HepG2 (cell line): ENCODE measurements at regions not wholly inside any gene's neighbourhood (a gene's known extent, or its start where the extent isn't known, plus 50 kb on each side); places are given as distances from the start of the nearest gene placed in this dataset.

ENCODE experiments used
- ATAC-seq: fragments of 200-7000 bp; cut with Tn5 transposase; 3 replicates; pipeline ENCODE4 v1.9.1; 2020; ENCODE audit warnings: mild to moderate bottlenecking, moderate library complexity
- BruUV-seq: library from RNA; stranded (reverse); fragments of 400-500 nt; replicated peaks from 2 replicates; lab custom pipeline; 2021; lab: Mats Ljungman, UMichigan
- CTCF ChIA-PET: fragments of 300-600 bp; formaldehyde crosslinking; extraction: SDS; loops from one replicate; lab custom pipeline; 2021; ENCODE audit warnings: low total read pairs, inconsistent platforms, low intra/inter-chr PET ratio; lab: Yijun Ruan, JAX
- POLR2A ChIA-PET: fragments of 350-600 bp; sonication (Branson Sonifier 250); formaldehyde crosslinking; loops from one replicate; lab custom pipeline; 2020; ENCODE audit warnings: antibody characterized with exemption, inconsistent platforms; lab: Yijun Ruan, JAX
- DNase-seq: peaks from one replicate; pipeline ENCODE4 v3.0.0-alpha.2; 2015; ENCODE audit warnings: low spot score
- FAIRE-seq: peaks from 3 replicates; lab custom pipeline; 2011; peaks lifted over from hg19 to GRCh38; lab: Jason Lieb, UNC
- H2AFZ ChIP-seq: one replicate; pipeline ENCODE4 v1.6.1; 2011; ENCODE audit warnings: low read length, inconsistent platforms
- H3K27ac ChIP-seq: fragments of 300-600 bp; 3 replicates; pipeline ENCODE4 v1.8.0; 2011; ENCODE audit warnings: mixed run types, mild to moderate bottlenecking, mixed read lengths, low read length, inconsistent platforms; ENCODE audit not compliant: insufficient read depth; ENCODE audit errors: extremely low read length
- H3K27me3 ChIP-seq, 2 experiments: fragments of 200-600 bp in 1 of 2; 2 replicates in 1 of 2; 3 replicates in 1 of 2; pipeline versions ENCODE4 v1.6.0 to v1.8.0; 2011; ENCODE audit warnings: low read length in 2 of 2, mild to moderate bottlenecking in 2 of 2, moderate library complexity in 2 of 2, inconsistent platforms in 1 of 2; ENCODE audit not compliant: insufficient read depth in 2 of 2, control insufficient read depth in 1 of 2
- H3K36me3 ChIP-seq, 2 experiments: fragments of 200-600 bp in 1 of 2; replicated peaks in 1 of 2; 2 replicates in 1 of 2; 3 replicates in 1 of 2; pipeline versions ENCODE4 v1.5.1 to v1.8.0; 2011; ENCODE audit warnings: low read length in 2 of 2, inconsistent platforms in 1 of 2; ENCODE audit not compliant: insufficient read depth in 2 of 2, control insufficient read depth in 1 of 2
- H3K4me1 ChIP-seq: 2 replicates; pipeline ENCODE4 v1.5.1; 2012; ENCODE audit warnings: low read length, inconsistent platforms; ENCODE audit not compliant: insufficient read depth
- H3K4me2 ChIP-seq: 2 replicates; pipeline ENCODE4 v1.6.0; 2011; ENCODE audit warnings: low read depth, low read length, inconsistent platforms
- H3K4me3 ChIP-seq, 3 experiments: fragments of 200-600 bp in 1 of 3; sonication (generic), shearing (Covaris generic) in 1 of 3; replicated peaks in 1 of 3; 2 replicates each; pipeline ENCODE4 v1.5.1; 2011 to 2016; ENCODE audit warnings: low read length in 3 of 3, inconsistent platforms in 2 of 3, low read depth in 2 of 3, mild to moderate bottlenecking in 2 of 3, control low read depth in 1 of 3, mixed read lengths in 1 of 3; ENCODE audit not compliant: insufficient read depth in 1 of 3
- H3K79me2 ChIP-seq: one replicate; pipeline ENCODE4 v1.6.1; 2011; ENCODE audit warnings: low read length, inconsistent platforms; ENCODE audit not compliant: insufficient read depth
- H3K9ac ChIP-seq: 2 replicates; pipeline ENCODE4 v1.6.0; 2011; ENCODE audit warnings: mild to moderate bottlenecking, low read depth, low read length, inconsistent platforms; ENCODE audit not compliant: insufficient read depth
- H3K9me3 ChIP-seq: 2 replicates; pipeline ENCODE4 v1.5.1; 2012; ENCODE audit warnings: mild to moderate bottlenecking, low read length
- H4K20me1 ChIP-seq: 2 replicates; pipeline ENCODE4 v1.6.0; 2011; ENCODE audit warnings: inconsistent platforms, mild to moderate bottlenecking, low read length, moderate library complexity; ENCODE audit not compliant: insufficient read depth
- LRRFIP1 ChIP-seq: sonication (generic); formaldehyde crosslinking; conservative IDR thresholded peaks from 2 replicates; pipeline ENCODE4 v1.4.0; 2020; ENCODE audit warnings: missing genetic modification reagents
- RNF219 ChIP-seq: sonication (generic); formaldehyde crosslinking; IDR thresholded peaks from 2 replicates; pipeline ENCODE4 v1.5.0; 2020; ENCODE audit warnings: mild to moderate bottlenecking, missing genetic modification reagents
- ZNF407 ChIP-seq: sonication (generic); formaldehyde crosslinking; IDR thresholded peaks from one replicate; pipeline ENCODE4 v1.5.1; 2020; ENCODE audit warnings: mild to moderate bottlenecking, missing genetic modification reagents; ENCODE audit errors: not compliant biosample characterization
- ZNF772 ChIP-seq: sonication (generic); formaldehyde crosslinking; IDR thresholded peaks from 2 replicates; pipeline ENCODE4 v1.5.0; 2020; ENCODE audit warnings: mild to moderate bottlenecking, missing genetic modification reagents
- ZNF780A ChIP-seq: sonication (generic); formaldehyde crosslinking; IDR thresholded peaks from 2 replicates; pipeline ENCODE4 v1.8.0; 2022; ENCODE audit warnings: mild to moderate bottlenecking, missing genetic modification reagents, moderate library complexity
- WGBS: methylation state at CpG from one replicate; pipeline ENCODE4 v1.1.6; 2017; ENCODE audit warnings: low lambda C conversion rate; 5-methylcytosine and 5-hydroxymethylcytosine counted together
- in situ Hi-C: cut with HindIII; loops from 2 replicates; pipeline ENCODE4 v1.10.0; 2017; ENCODE audit warnings: low pct_unique_long_range_greater_than_20kb; ENCODE audit not compliant: extremely low pct_ligation_motif_present
- intact Hi-C: fragments of 100-400 bp; cut with micrococcal nuclease; formaldehyde crosslinking; loops from one replicate; pipeline ENCODE4 v1.10.0; 2022; ENCODE audit not compliant: unreplicated experiment
- TF ChIP-seq, protein P1 (sequence below): fragments of 450-650 bp; IDR thresholded peaks from 2 replicates; pipeline ENCODE4 v1.6.1; 2016

DNA sequence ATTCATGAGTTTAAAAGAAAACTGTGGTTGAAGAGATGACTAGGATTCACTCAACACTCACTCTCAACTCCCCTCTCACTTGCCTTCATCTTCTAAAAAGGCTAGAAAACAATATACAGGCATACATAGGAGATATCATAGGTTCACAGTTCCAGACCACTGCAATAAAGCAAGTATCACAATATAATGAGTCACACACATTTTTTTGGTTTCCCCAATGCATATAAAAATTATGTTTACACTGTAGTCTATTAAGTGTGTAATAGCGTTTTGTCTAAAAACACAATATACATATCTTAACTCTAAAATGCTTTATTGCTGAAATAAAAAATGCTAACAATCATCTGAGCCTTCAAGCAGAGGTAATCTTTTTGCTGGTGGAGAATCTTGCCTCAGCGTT is 104.9 kb upstream of the PDE1C start (continued):
- no peak for TF ChIP-seq RNF219 (CRISPR knock-in tag)

DNA sequence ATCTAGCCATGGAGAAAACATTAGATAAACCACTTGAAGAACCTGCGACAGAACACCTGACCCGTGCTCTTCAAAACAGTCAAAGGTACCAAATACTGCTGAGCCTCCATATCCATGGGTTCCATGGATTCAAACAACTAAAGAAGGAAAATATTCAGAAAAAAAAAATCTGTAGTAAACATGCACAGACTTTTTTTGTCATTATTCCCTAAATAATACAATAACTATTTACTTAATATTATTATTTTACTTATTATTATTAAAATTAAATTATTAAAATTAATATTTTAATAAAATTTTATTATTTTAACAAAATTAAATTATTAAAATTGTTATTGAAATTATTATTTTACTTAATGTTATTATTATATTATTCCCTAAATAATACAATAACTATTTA is 101.0 kb upstream of the PDE1C start:
- FAIRE-seq (no peak), DNase-seq (no peak), ATAC-seq (no peak)
- Histone ChIP-seq H3K27ac (no peak overlapping the region), H3K27me3 (no peaks in the 10 kb centered on the region; a peak in 1 of 5 replicates), H4K20me1 (no peaks in the 10 kb centered on the region), H3K9ac (no peak overlapping the region), H3K36me3 (no peaks in the 10 kb centered on the region), H3K4me1 (no peaks in the 10 kb centered on the region), H3K4me3 (no peak overlapping the region), H2AFZ (no peak overlapping the region), H3K79me2 (no peaks in the 10 kb centered on the region), H3K9me3 (no peaks in the 10 kb centered on the region), H3K4me2 (no peak overlapping the region)
- no TSS peak for BruUV-seq
- in situ Hi-C loops: no loop called here
- CTCF ChIA-PET: no interaction called here
- POLR2A ChIA-PET: no interaction called here
- WGBS: 53% methylated on average over 2 of the region's 2 CpGs
- intact Hi-C loops: no loop called here
- TF ChIP-seq, protein P1, sequence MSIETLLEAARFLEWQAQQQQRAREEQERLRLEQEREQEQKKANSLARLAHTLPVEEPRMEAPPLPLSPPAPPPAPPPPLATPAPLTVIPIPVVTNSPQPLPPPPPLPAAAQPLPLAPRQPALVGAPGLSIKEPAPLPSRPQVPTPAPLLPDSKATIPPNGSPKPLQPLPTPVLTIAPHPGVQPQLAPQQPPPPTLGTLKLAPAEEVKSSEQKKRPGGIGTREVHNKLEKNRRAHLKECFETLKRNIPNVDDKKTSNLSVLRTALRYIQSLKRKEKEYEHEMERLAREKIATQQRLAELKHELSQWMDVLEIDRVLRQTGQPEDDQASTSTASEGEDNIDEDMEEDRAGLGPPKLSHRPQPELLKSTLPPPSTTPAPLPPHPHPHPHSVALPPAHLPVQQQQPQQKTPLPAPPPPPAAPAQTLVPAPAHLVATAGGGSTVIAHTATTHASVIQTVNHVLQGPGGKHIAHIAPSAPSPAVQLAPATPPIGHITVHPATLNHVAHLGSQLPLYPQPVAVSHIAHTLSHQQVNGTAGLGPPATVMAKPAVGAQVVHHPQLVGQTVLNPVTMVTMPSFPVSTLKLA: no peak
- TF ChIP-seq LRRFIP1 (CRISPR knock-in tag): no peak
- TF ChIP-seq ZNF780A: no peak
- TF ChIP-seq ZNF772: no peak
- TF ChIP-seq ZNF407: no peak
